Activated CD8-positive, alpha-beta T cell treated with anti-CD3 and anti-CD28 coated beads for 36 hours (primary cell): ENCODE measurements at regions not wholly inside any gene's neighbourhood (a gene's known extent, or its start where the extent isn't known, plus 50 kb on each side); places are given as distances from the start of the nearest gene placed in this dataset.
"Not testable (repeated sequence)": the region's sequence is repeated elsewhere in the genome, so short reads cannot be mapped to it uniquely, and the experiment has no call there.

Source experiments
- ATAC-seq: fragments of 200-7000 bp; cut with Tn5 transposase; one replicate; pipeline ENCODE4 v1.10.0; 2021; ENCODE audit warnings: mild to moderate bottlenecking, moderate library complexity
- CTCF ChIA-PET: fragments of 350-600 bp; sonication (Branson Sonifier 250); formaldehyde crosslinking; loops from one replicate; lab custom pipeline; 2021; ENCODE audit warnings: antibody characterized with exemption; lab: Charles Lee
- POLR2A ChIA-PET: fragments of 350-600 bp; sonication (Branson Sonifier 250); formaldehyde crosslinking; loops from one replicate; lab custom pipeline; 2021; ENCODE audit warnings: antibody characterized with exemption; lab: Charles Lee
- DNase-seq: peaks from one replicate; pipeline ENCODE4 v3.0.0-alpha.2; 2020
- H3K27ac Mint-ChIP-seq: one replicate; pipeline ENCODE4 v1.8.0; 2021; ENCODE audit warnings: mild to moderate bottlenecking, mixed read lengths
- H3K27me3 Mint-ChIP-seq: one replicate; pipeline ENCODE4 v1.8.0; 2021; ENCODE audit warnings: mixed read lengths
- H3K36me3 Mint-ChIP-seq: one replicate; pipeline ENCODE4 v1.8.0; 2021; ENCODE audit warnings: low read depth, mixed read lengths
- H3K4me1 Mint-ChIP-seq: one replicate; pipeline ENCODE4 v1.8.0; 2021; ENCODE audit warnings: low read depth, mixed read lengths
- H3K4me3 Mint-ChIP-seq: one replicate; pipeline ENCODE4 v1.8.0; 2021; ENCODE audit warnings: mild to moderate bottlenecking, moderate library complexity, mixed read lengths
- H3K9me3 Mint-ChIP-seq: one replicate; pipeline ENCODE4 v1.8.0; 2021; ENCODE audit warnings: mixed read lengths
- intact Hi-C: fragments of 100-400 bp; cut with micrococcal nuclease; formaldehyde crosslinking; loops from one replicate; pipeline ENCODE4 v1.10.0; 2022
- TF ChIP-seq, protein P1 (sequence below): fragments of 200-600 bp; IDR thresholded peaks from one replicate; pipeline ENCODE4 v1.8.0; 2022; ENCODE audit warnings: antibody characterized with exemption, mild to moderate bottlenecking

DNA sequence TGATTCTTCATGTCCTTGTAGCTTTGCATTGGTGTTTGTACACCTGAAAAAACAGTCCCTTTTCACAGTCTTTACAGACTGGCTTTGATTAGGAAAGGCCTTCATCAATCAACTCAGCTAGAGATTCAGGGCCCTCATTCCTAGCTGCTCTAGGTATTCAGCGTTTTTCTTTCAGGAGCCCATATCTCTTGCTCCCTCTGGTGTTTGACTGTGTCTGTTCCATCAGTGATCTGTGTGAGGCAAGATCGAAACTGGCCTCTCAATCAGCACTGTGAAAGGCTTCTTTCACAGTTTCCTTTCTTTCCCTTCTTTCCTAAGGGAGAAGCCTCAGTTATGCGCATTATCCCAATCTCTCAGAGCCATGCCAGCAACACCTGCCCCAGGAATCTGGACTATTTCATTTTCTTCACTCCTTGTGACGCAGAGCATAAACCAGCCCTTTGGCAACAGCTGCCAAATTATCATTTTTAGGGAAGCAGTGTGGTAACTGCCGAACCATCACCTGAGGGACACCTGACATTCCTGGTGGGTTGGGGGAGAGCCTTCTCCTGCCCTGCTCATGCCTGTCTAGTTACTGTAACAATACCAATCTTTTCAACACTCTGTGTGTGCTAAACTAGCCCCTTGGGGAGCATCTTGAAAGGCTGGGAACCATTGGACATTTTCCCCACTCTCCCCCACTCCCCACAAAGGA, 75.7 kb upstream of the CCDC71L start:
- Mint-ChIP-seq H3K27ac (peak overlapping the region; percentile 63), H3K27me3 (no peaks in the 10 kb centered on the region), H3K36me3 (no peaks in the 10 kb centered on the region), H3K4me3 (no peak overlapping the region), H3K4me1 (peaks cover 28% of the 10 kb centered on the region), H3K9me3 (peaks cover 4% of the 10 kb centered on the region)
- TF ChIP-seq, protein P1, sequence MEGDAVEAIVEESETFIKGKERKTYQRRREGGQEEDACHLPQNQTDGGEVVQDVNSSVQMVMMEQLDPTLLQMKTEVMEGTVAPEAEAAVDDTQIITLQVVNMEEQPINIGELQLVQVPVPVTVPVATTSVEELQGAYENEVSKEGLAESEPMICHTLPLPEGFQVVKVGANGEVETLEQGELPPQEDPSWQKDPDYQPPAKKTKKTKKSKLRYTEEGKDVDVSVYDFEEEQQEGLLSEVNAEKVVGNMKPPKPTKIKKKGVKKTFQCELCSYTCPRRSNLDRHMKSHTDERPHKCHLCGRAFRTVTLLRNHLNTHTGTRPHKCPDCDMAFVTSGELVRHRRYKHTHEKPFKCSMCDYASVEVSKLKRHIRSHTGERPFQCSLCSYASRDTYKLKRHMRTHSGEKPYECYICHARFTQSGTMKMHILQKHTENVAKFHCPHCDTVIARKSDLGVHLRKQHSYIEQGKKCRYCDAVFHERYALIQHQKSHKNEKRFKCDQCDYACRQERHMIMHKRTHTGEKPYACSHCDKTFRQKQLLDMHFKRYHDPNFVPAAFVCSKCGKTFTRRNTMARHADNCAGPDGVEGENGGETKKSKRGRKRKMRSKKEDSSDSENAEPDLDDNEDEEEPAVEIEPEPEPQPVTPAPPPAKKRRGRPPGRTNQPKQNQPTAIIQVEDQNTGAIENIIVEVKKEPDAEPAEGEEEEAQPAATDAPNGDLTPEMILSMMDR = peak; percentile 74
- intact Hi-C loops = loop anchor here (1.0 to 5.0 kb wide), 3 partner anchors 75 to 559 kb away; partner anchors contain the start of gene CCDC71L
- ATAC-seq = peak; percentile 94
- CTCF ChIA-PET = interaction anchor here (0.6 to 3.2 kb wide), 42 partner anchors 8 to 565 kb away, joined by 3 to 138 read pairs (median 5); partner anchors contain the start of gene CCDC71L
- peak; percentile 56 for DNase-seq
- POLR2A ChIA-PET = interaction anchor here (0.6 to 2.1 kb wide), 3 partner anchors 19 to 212 kb away, joined by 3 to 13 read pairs (median 4); partner anchors contain the start of gene CCDC71L

DNA sequence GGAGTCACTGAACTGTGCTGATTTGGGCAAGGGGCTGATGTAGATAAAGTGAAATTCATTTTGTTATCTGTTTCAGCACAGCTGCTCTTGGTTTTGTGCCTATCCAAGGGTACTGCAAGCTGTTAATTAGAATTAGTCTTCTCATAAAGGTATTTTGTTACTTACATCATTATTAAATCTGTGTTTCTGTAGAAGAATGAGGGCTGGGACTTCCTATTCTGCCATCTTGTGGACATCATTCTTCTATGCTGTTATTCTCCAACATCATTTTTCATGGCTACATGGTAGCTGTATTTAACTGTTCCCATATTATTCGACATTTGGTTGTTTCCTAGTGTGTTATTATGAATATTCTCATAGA, 76.2 kb upstream of the CCDC71L start:
- ATAC-seq (no peak), DNase-seq (no peak)
- no peaks in the 10 kb centered on the region for H3K36me3 Mint-ChIP-seq
- no peak overlapping the region for H3K27ac Mint-ChIP-seq
- intact Hi-C loops = loop anchor here (5.0 kb wide), 2 partner anchors 195 to 560 kb away; no protein-coding TSS in a partner anchor
- no peaks in the 10 kb centered on the region for H3K27me3 Mint-ChIP-seq
- H3K4me1 Mint-ChIP-seq = peaks cover 24% of the 10 kb centered on the region
- POLR2A ChIA-PET = interaction anchor here (2.1 kb wide), 1 partner anchor 77 kb away, joined by 13 read pairs; the partner anchor contains the start of gene CCDC71L
- TF ChIP-seq, protein P1 = no peak
- no peak overlapping the region for H3K4me3 Mint-ChIP-seq
- peaks cover 4% of the 10 kb centered on the region for H3K9me3 Mint-ChIP-seq
- CTCF ChIA-PET = interaction anchor here (0.8 to 3.2 kb wide), 25 partner anchors 8 to 560 kb away, joined by 3 to 138 read pairs (median 8); partner anchors contain the start of gene CCDC71L

DNA sequence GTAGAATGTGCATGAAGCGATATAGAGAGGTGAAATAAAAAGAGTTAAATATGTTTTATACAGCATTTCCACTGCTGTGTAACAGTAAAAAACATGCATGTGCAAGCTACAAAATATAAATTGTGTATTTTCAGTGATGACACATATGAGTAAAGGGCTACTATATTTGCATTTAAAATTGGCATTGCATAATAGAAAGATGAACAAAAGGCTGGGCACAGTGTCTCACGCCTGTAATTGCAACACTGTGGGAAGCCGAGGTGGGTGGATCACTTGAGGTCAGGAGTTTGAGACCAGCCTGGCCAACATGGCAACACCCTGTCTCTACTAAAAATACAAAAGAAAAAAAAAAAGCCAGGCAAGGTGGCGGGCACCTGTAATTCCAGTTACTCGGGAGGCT, 79.8 kb upstream of the CCDC71L start:
- H3K27ac Mint-ChIP-seq = no peak overlapping the region
- CTCF ChIA-PET = interaction anchor here (1.3 to 2.0 kb wide), 2 partner anchors 81 to 198 kb away, joined by 3 to 7 read pairs; partner anchors contain the start of gene CCDC71L

DNA sequence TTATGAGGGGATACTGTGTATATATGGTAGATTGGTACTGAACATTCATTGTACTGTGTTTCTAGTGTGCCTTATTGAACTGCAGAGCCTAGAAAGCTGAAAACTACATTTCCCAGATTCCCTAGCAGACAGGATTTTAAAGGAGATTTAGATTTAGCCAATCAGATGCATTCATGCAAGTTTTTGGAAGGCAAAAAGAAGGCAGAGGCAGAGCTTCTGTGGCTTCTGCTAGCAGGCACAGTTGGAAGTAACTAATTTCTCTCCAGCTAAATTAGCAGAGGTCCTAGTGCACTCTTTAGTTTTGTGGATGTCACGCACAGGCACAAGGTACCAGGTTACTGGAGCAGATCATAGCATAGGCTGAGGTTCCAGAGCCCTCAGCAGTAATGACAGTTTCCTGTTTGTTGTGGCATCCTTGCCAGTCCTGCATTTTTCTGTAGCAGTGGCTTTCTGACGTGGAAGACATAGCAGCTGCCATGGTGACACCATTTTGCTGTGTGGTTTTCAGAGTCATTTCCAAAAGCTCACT, 83.7 kb upstream of the CCDC71L start:
- DNase-seq = peak; percentile 17
- Mint-ChIP-seq H3K4me3 (no peak overlapping the region), H3K4me1 (peaks cover 10% of the 10 kb centered on the region), H3K36me3 (no peaks in the 10 kb centered on the region), H3K9me3 (no peaks in the 10 kb centered on the region), H3K27ac (no peak overlapping the region), H3K27me3 (peaks cover 1% of the 10 kb centered on the region)
- intact Hi-C loops = no loop called here
- ChIA-PET CTCF (interaction anchor here (1.0 to 1.7 kb wide), 3 partner anchors 8 to 202 kb away, joined by 3 to 6 read pairs (median 5); partner anchors contain the start of gene CCDC71L), POLR2A (interaction anchor here (0.7 to 1.0 kb wide), 2 partner anchors 84 to 905 kb away, joined by 3 read pairs; partner anchors contain the start of gene CCDC71L)
- TF ChIP-seq, protein P1 = no peak
- peak; percentile 65 for ATAC-seq

More for the DNA sequence above, 79.8 kb upstream of the CCDC71L start:
- H3K4me3 Mint-ChIP-seq = no peak overlapping the region
- intact Hi-C loops = no loop called here
- POLR2A ChIA-PET = no interaction called here
- TF ChIP-seq, protein P1 = no peak
- ATAC-seq = no peak
- no peak for DNase-seq
- peaks cover 18% of the 10 kb centered on the region for H3K4me1 Mint-ChIP-seq
- peaks cover 1% of the 10 kb centered on the region for H3K27me3 Mint-ChIP-seq
- peaks cover 4% of the 10 kb centered on the region for H3K9me3 Mint-ChIP-seq
- H3K36me3 Mint-ChIP-seq = no peaks in the 10 kb centered on the region

DNA sequence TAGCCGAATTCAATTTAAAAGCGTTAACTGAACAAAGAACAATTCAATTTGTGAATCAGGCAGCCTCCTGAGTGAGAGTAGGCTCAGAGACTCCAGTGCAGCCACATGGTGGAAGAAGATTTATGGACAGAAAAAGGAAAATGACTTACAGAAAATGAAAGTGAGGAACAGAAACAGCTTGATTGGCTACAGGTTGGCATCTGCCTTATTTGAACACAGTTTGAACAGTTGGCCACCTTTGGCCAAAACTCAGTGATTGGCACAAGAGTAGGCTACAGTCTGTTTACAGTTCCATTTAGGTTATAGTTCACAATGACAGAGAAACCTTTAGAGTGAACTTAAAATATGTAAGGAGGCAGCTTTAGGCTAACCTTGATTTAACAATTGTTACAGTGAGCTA, 86.3 kb upstream of the CCDC71L start:
- intact Hi-C loops, H3K27ac Mint-ChIP-seq, H3K27me3 Mint-ChIP-seq, H3K4me3 Mint-ChIP-seq, H3K9me3 Mint-ChIP-seq, H3K36me3 Mint-ChIP-seq, ATAC-seq, DNase-seq: not testable (repeated sequence)
- CTCF ChIA-PET = interaction anchor here (0.7 to 1.7 kb wide), 6 partner anchors 10 to 571 kb away, joined by 3 to 5 read pairs (median 4); partner anchors contain the start of gene CCDC71L
- H3K4me1 Mint-ChIP-seq = peaks cover 10% of the 10 kb centered on the region
- POLR2A ChIA-PET = interaction anchor here (0.8 kb wide), 1 partner anchor 21 kb away, joined by 3 read pairs; no protein-coding TSS in a partner anchor
